Trophoblast cell (in vitro differentiated cells and primary cell): ENCODE measurements at regions not wholly inside any gene's neighbourhood (a gene's known extent, or its start where the extent isn't known, plus 50 kb on each side); places are given as distances from the start of the nearest gene placed in this dataset.

Experiments used
- DNase-seq, 2 donors: peaks; one replicate each; pipeline ENCODE4 v3.0.0-alpha.2; 2016
- H2AFZ ChIP-seq: 2 replicates; pipeline ENCODE4 v1.6.1; 2013; ENCODE audit warnings: low read length, moderate library complexity, mild to moderate bottlenecking; ENCODE audit not compliant: insufficient read depth, poor library complexity
- H2AK5ac ChIP-seq: 2 replicates; pipeline ENCODE4 v1.6.1; 2013; ENCODE audit warnings: mild to moderate bottlenecking, low read length
- H2BK120ac ChIP-seq: 2 replicates; pipeline ENCODE4 v1.6.1; 2013; ENCODE audit warnings: low read length, mild to moderate bottlenecking, moderate library complexity; ENCODE audit not compliant: insufficient read depth, poor library complexity
- H2BK12ac ChIP-seq: 2 replicates; pipeline ENCODE4 v1.6.1; 2013; ENCODE audit warnings: mild to moderate bottlenecking, low read length, moderate library complexity
- H2BK5ac ChIP-seq: 2 replicates; pipeline ENCODE4 v1.6.1; 2013; ENCODE audit warnings: low read length, low read depth, moderate library complexity, mild to moderate bottlenecking; ENCODE audit not compliant: poor library complexity
- H3K14ac ChIP-seq: 2 replicates; pipeline ENCODE4 v1.6.1; 2013; ENCODE audit warnings: mild to moderate bottlenecking, low read length
- H3K18ac ChIP-seq: 2 replicates; pipeline ENCODE4 v1.6.1; 2013; ENCODE audit warnings: mild to moderate bottlenecking, low read length
- H3K23ac ChIP-seq: 2 replicates; pipeline ENCODE4 v1.6.1; 2013; ENCODE audit warnings: low read length
- H3K27ac ChIP-seq: 2 replicates; pipeline ENCODE4 v1.5.1; 2013; ENCODE audit warnings: low read depth, mild to moderate bottlenecking, inconsistent platforms, low read length, moderate library complexity
- H3K27me3 ChIP-seq: 2 replicates; pipeline ENCODE4 v1.6.1; 2013; ENCODE audit warnings: inconsistent platforms, mild to moderate bottlenecking, low read length, moderate library complexity; ENCODE audit not compliant: insufficient read depth
- H3K36me3 ChIP-seq, 2 experiments: 1 replicate in 1 of 2; 2 replicates in 1 of 2; pipeline ENCODE4 v1.6.1; 2013; ENCODE audit warnings: low read length in 2 of 2, mild to moderate bottlenecking in 2 of 2, moderate library complexity in 1 of 2; ENCODE audit not compliant: insufficient read depth in 2 of 2, control insufficient read depth in 1 of 2
- H3K4ac ChIP-seq: 2 replicates; pipeline ENCODE4 v1.6.1; 2013; ENCODE audit warnings: low read depth, mild to moderate bottlenecking, low read length, moderate library complexity
- H3K4me1 ChIP-seq, 2 experiments: 1 replicate in 1 of 2; 2 replicates in 1 of 2; pipeline ENCODE4 v1.6.1; 2013; ENCODE audit warnings: low read length in 2 of 2, mild to moderate bottlenecking in 2 of 2, moderate library complexity in 1 of 2; ENCODE audit not compliant: insufficient read depth in 2 of 2, control insufficient read depth in 1 of 2
- H3K4me2 ChIP-seq: 2 replicates; pipeline ENCODE4 v1.6.1; 2013; ENCODE audit warnings: inconsistent platforms, mild to moderate bottlenecking, low read length, moderate library complexity
- H3K4me3 ChIP-seq: 2 replicates; pipeline ENCODE4 v1.5.1; 2013; ENCODE audit warnings: mild to moderate bottlenecking, low read depth, low read length, inconsistent platforms
- H3K79me1 ChIP-seq: one replicate; pipeline ENCODE4 v1.6.1; 2013; ENCODE audit warnings: low read length
- H3K79me2 ChIP-seq: 2 replicates; pipeline ENCODE4 v1.6.1; 2013; ENCODE audit warnings: low read length, mild to moderate bottlenecking; ENCODE audit not compliant: control insufficient read depth, insufficient read depth, poor library complexity
- H3K9ac ChIP-seq: 2 replicates; pipeline ENCODE4 v1.6.1; 2013; ENCODE audit warnings: mild to moderate bottlenecking, low read length
- H3K9me3 ChIP-seq: 2 replicates; pipeline ENCODE4 v1.6.1; 2013; ENCODE audit warnings: low read depth, mild to moderate bottlenecking, control low read depth, inconsistent platforms, low read length; ENCODE audit not compliant: insufficient read depth
- H4K12ac ChIP-seq: 2 replicates; pipeline ENCODE4 v1.6.1; 2013; ENCODE audit warnings: low read depth, mild to moderate bottlenecking, low read length, moderate library complexity
- H4K8ac ChIP-seq: 2 replicates; pipeline ENCODE4 v1.6.1; 2013; ENCODE audit warnings: low read depth, mild to moderate bottlenecking, low read length, moderate library complexity
- H4K91ac ChIP-seq: one replicate; pipeline ENCODE4 v1.6.1; 2013; ENCODE audit warnings: low read depth, mild to moderate bottlenecking, low read length, moderate library complexity
- WGBS: extraction: QIAGEN DNeasy Blood & Tissue Kit; methylation state at CpG from one replicate; pipeline ENCODE4 v1.1.7; 2013; ENCODE audit warnings: missing lambda C conversion rate; ENCODE audit not compliant: insufficient read length, insufficient coverage; ENCODE audit errors: extremely low coverage; 5-methylcytosine and 5-hydroxymethylcytosine counted together

GRCh38 chr2:133802409-133803039, 234.3 kb upstream of the NCKAP5 start:
- Histone ChIP-seq H3K14ac (no peak overlapping the region), H3K9me3 (no peaks in the 10 kb centered on the region), H2AK5ac (no peak overlapping the region), H2BK120ac (no peak overlapping the region), H3K4me1 (no peaks in the 10 kb centered on the region), H3K18ac (no peak overlapping the region), H3K79me2 (no peaks in the 10 kb centered on the region), H3K4me3 (no peak overlapping the region), H2AFZ (no peak overlapping the region), H3K36me3 (no peaks in the 10 kb centered on the region), H4K8ac (no peak overlapping the region), H3K79me1 (no peaks in the 10 kb centered on the region), H3K4me2 (no peak overlapping the region), H3K4ac (no peak overlapping the region), H3K9ac (no peak overlapping the region), H4K91ac (no peak overlapping the region), H2BK5ac (no peak overlapping the region), H3K27me3 (no peaks in the 10 kb centered on the region), H3K23ac (no peak overlapping the region), H4K12ac (no peak overlapping the region), H2BK12ac (no peak overlapping the region), H3K27ac (no peak overlapping the region)
- no peak for DNase-seq
- no CpG with 5 or more reads among the region's 13 CpGs for WGBS

GRCh38 chr2:133806564-133806963, 238.3 kb upstream of the NCKAP5 start:
- Histone ChIP-seq H3K79me2 (no peaks in the 10 kb centered on the region), H3K36me3 (no peaks in the 10 kb centered on the region), H2AK5ac (no peak overlapping the region), H4K91ac (no peak overlapping the region), H3K4me1 (no peaks in the 10 kb centered on the region), H3K4me3 (no peak overlapping the region), H3K27ac (no peak overlapping the region), H2BK12ac (no peak overlapping the region), H3K4ac (no peak overlapping the region), H2AFZ (no peak overlapping the region), H3K9ac (no peak overlapping the region), H4K12ac (no peak overlapping the region), H3K14ac (no peak overlapping the region), H3K23ac (no peak overlapping the region), H3K27me3 (no peaks in the 10 kb centered on the region), H3K79me1 (no peaks in the 10 kb centered on the region), H4K8ac (no peak overlapping the region), H3K9me3 (no peaks in the 10 kb centered on the region), H3K18ac (no peak overlapping the region), H3K4me2 (no peak overlapping the region), H2BK5ac (no peak overlapping the region), H2BK120ac (no peak overlapping the region)
- DNase-seq = no peak
- no CpG with 5 or more reads among the region's 5 CpGs for WGBS

GRCh38 chr2:133809485-133809884, 241.2 kb upstream of the NCKAP5 start:
- no CpG with 5 or more reads among the region's 1 CpG for WGBS
- Histone ChIP-seq H3K27ac (no peak overlapping the region), H3K9me3 (no peaks in the 10 kb centered on the region), H3K27me3 (no peaks in the 10 kb centered on the region), H4K12ac (no peak overlapping the region), H3K79me2 (no peaks in the 10 kb centered on the region), H3K18ac (no peak overlapping the region), H3K36me3 (no peaks in the 10 kb centered on the region), H3K4me1 (no peaks in the 10 kb centered on the region), H3K14ac (no peak overlapping the region), H4K8ac (no peak overlapping the region), H3K4me3 (no peak overlapping the region), H2AFZ (no peak overlapping the region), H2AK5ac (no peak overlapping the region), H2BK12ac (no peak overlapping the region), H3K4ac (no peak overlapping the region), H4K91ac (no peak overlapping the region), H3K79me1 (no peaks in the 10 kb centered on the region), H3K23ac (no peak overlapping the region), H2BK5ac (no peak overlapping the region), H3K9ac (no peak overlapping the region), H3K4me2 (no peak overlapping the region), H2BK120ac (no peak overlapping the region)
- no peak for DNase-seq

GRCh38 chr2:133810559-133810958, 242.3 kb upstream of the NCKAP5 start:
- Histone ChIP-seq H2BK12ac (no peak overlapping the region), H3K4ac (no peak overlapping the region), H3K14ac (no peak overlapping the region), H3K4me3 (no peak overlapping the region), H4K12ac (no peak overlapping the region), H3K9ac (no peak overlapping the region), H4K8ac (no peak overlapping the region), H3K27ac (no peak overlapping the region), H3K23ac (no peak overlapping the region), H2AFZ (no peak overlapping the region), H2AK5ac (no peak overlapping the region), H3K4me2 (no peak overlapping the region), H3K79me1 (no peaks in the 10 kb centered on the region), H3K9me3 (peaks cover 1% of the 10 kb centered on the region), H3K79me2 (no peaks in the 10 kb centered on the region), H3K36me3 (no peaks in the 10 kb centered on the region), H2BK5ac (no peak overlapping the region), H3K27me3 (no peaks in the 10 kb centered on the region), H3K18ac (no peak overlapping the region), H3K4me1 (no peaks in the 10 kb centered on the region), H2BK120ac (no peak overlapping the region), H4K91ac (no peak overlapping the region)
- no CpG with 5 or more reads among the region's 2 CpGs for WGBS
- DNase-seq = no peak
